ENCODE measurements at regions not wholly inside any gene's neighbourhood (a gene's known extent, or its start where the extent isn't known, plus 50 kb on each side); places are given as distances from the start of the nearest gene placed in this dataset.
A peak's percentile ranks its signal among the peaks of the same experiment; 100 is the strongest.

GRCh38 chr9:14395317-14396082 lies 81.6 kb upstream of the NFIB start (continued):
- no peak for TF ChIP-seq PRMT5 (CRISPR knock-in tag; IDR thresholded peaks at IDR 0.05)
- TF ChIP-seq MXI1 (IDR thresholded peaks at IDR 0.05; ENCODE audit: low read depth, low read length): 0 out of 2 replicates have a peak, but pooled peaks have one; percentile 42
- TF ChIP-seq ZBTB17 (CRISPR knock-in tag; IDR thresholded peaks at IDR 0.05): no peak
- TF ChIP-seq NFE2L1 (tag; IDR thresholded peaks at IDR 0.05; ENCODE audit: borderline replicate concordance, low read depth): no peak
- no peak for TF ChIP-seq ZNF551 (CRISPR knock-in tag; IDR thresholded peaks at IDR 0.05)
- TF ChIP-seq TBL1XR1 (IDR thresholded peaks at IDR 0.05; ENCODE audit: low read length in 2 of 2): peak; percentile 80 to 84; a peak in 2 of 4 replicates
- no peak for TF ChIP-seq THRAP3 (IDR thresholded peaks at IDR 0.05; ENCODE audit: borderline replicate concordance)
- peak in 1 of 3 experiments; percentile 74; a peak in 2 of 6 replicates for TF ChIP-seq ZBTB11 (CRISPR knock-in tag; IDR thresholded peaks at IDR 0.05)
- TF ChIP-seq ZNF282 (CRISPR knock-in tag; IDR thresholded peaks at IDR 0.05): no peak
- no peak for TF ChIP-seq BMI1 (IDR thresholded peaks at IDR 0.05; ENCODE audit: low read length)
- TF ChIP-seq NR4A1 (CRISPR knock-in tag; IDR thresholded peaks at IDR 0.05): no peak
- TF ChIP-seq NR4A1 (tag; IDR thresholded peaks at IDR 0.05): no peak
- TF ChIP-seq, protein P1, sequence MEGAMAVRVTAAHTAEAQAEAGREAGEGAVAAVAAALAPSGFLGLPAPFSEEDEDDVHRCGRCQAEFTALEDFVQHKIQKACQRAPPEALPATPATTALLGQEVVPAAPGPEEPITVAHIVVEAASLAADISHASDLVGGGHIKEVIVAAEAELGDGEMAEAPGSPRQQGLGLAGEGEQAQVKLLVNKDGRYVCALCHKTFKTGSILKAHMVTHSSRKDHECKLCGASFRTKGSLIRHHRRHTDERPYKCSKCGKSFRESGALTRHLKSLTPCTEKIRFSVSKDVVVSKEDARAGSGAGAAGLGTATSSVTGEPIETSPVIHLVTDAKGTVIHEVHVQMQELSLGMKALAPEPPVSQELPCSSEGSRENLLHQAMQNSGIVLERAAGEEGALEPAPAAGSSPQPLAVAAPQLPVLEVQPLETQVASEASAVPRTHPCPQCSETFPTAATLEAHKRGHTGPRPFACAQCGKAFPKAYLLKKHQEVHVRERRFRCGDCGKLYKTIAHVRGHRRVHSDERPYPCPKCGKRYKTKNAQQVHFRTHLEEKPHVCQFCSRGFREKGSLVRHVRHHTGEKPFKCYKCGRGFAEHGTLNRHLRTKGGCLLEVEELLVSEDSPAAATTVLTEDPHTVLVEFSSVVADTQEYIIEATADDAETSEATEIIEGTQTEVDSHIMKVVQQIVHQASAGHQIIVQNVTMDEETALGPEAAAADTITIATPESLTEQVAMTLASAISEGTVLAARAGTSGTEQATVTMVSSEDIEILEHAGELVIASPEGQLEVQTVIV (CRISPR knock-in tag; IDR thresholded peaks at IDR 0.05; ENCODE audit: borderline replicate concordance): no peak
- no peak for TF ChIP-seq ZNF324 (CRISPR knock-in tag; IDR thresholded peaks at IDR 0.05)
- no peak for TF ChIP-seq SIX5 (IDR thresholded peaks at IDR 0.05; ENCODE audit: borderline replicate concordance in 1 of 2, insufficient read depth in 1 of 2, low read depth in 1 of 2, low read length in 2 of 2)
- peak; percentile 94 to 95 for TF ChIP-seq TRIM24 (IDR thresholded peaks at IDR 0.05)
- peak; percentile 39; the same call in 1 of the 2 replicates for TF ChIP-seq NBN (IDR thresholded peaks at IDR 0.05; ENCODE audit: low read depth)
- no peak for TF ChIP-seq NRF1 (conservative IDR thresholded peaks at IDR 0.05 in 1 of 2, IDR thresholded peaks at IDR 0.05 in 1 of 2)
- no peak for TF ChIP-seq DIDO1 (tag; IDR thresholded peaks at IDR 0.05; ENCODE audit: low read depth)
- TF ChIP-seq ZNF24 (IDR thresholded peaks at IDR 0.05): no peak
- no peak for TF ChIP-seq E2F4 (CRISPR knock-in tag; IDR thresholded peaks at IDR 0.05; ENCODE audit: low read depth)
- peak; percentile 81 for TF ChIP-seq PHB2 (IDR thresholded peaks at IDR 0.05; ENCODE audit: low read depth)
- no peak for TF ChIP-seq POU5F1 (IDR thresholded peaks at IDR 0.05; ENCODE audit: borderline replicate concordance, low read depth, low read length, partially characterized antibody)

Data from K562 (cell line).